ENCODE measurements at regions not wholly inside any gene's neighbourhood (a gene's known extent, or its start where the extent isn't known, plus 50 kb on each side); places are given as distances from the start of the nearest gene placed in this dataset.

GRCh38 chr7:16084370-16084769 is 337.0 kb downstream of the CRPPA start:
- H3K9me3 ChIP-seq (ENCODE audit: control insufficient read depth in 2 of 2, low read length in 2 of 2), result no peaks in the 10 kb centered on the region
- no peak for ATAC-seq (ENCODE audit: low read depth in 2 of 2)
- H3K27ac Mint-ChIP-seq, result no peak overlapping the region
- no peaks in the 10 kb centered on the region for H3K27me3 ChIP-seq (ENCODE audit: control insufficient read depth, insufficient read depth, low read length)
- no peaks in the 10 kb centered on the region for H3K4me1 ChIP-seq (ENCODE audit: control insufficient read depth, insufficient read depth, low read length, poor library complexity, severe bottlenecking)
- H3K4me3 Mint-ChIP-seq, result no peak overlapping the region
- no peak for DNase-seq
- H3K4me1 Mint-ChIP-seq, result no peaks in the 10 kb centered on the region
- H3K4me3 ChIP-seq (ENCODE audit: low read depth, low read length), result no peak overlapping the region
- no peaks in the 10 kb centered on the region for H3K36me3 Mint-ChIP-seq
- H3K9me3 Mint-ChIP-seq, result peaks cover 0 to 6% (median 0%) of the 10 kb centered on the region in 7 donors
- no peaks in the 10 kb centered on the region for H3K36me3 ChIP-seq (ENCODE audit: control insufficient read depth, insufficient read depth, low read length)
- no peak overlapping the region for H3K27ac ChIP-seq (ENCODE audit: insufficient read depth, low read length, poor library complexity, severe bottlenecking)
- H3K27me3 Mint-ChIP-seq, result no peaks in the 10 kb centered on the region

- H3K27me3 ChIP-seq (ENCODE audit: control insufficient read depth, insufficient read depth, low read length), result no peaks in the 10 kb centered on the region
- H3K4me3 Mint-ChIP-seq, result no peak overlapping the region
- H3K27me3 Mint-ChIP-seq, result no peaks in the 10 kb centered on the region
- no peak overlapping the region for H3K4me3 ChIP-seq (ENCODE audit: low read depth, low read length)
- H3K27ac Mint-ChIP-seq, result no peak overlapping the region
- no peak for DNase-seq
- H3K36me3 Mint-ChIP-seq, result no peaks in the 10 kb centered on the region
- H3K36me3 ChIP-seq (ENCODE audit: control insufficient read depth, insufficient read depth, low read length), result no peaks in the 10 kb centered on the region
- no peak for ATAC-seq (ENCODE audit: low read depth in 2 of 2)
- no peaks in the 10 kb centered on the region for H3K4me1 ChIP-seq (ENCODE audit: control insufficient read depth, insufficient read depth, low read length, poor library complexity, severe bottlenecking)
- peaks cover 0 to 6% (median 0%) of the 10 kb centered on the region in 7 donors for H3K9me3 Mint-ChIP-seq
- no peaks in the 10 kb centered on the region for H3K4me1 Mint-ChIP-seq
- no peak overlapping the region for H3K27ac ChIP-seq (ENCODE audit: insufficient read depth, low read length, poor library complexity, severe bottlenecking)
- H3K9me3 ChIP-seq (ENCODE audit: control insufficient read depth in 2 of 2, low read length in 2 of 2), result no peaks in the 10 kb centered on the region
Measured at GRCh38 chr7:16083931-16084330, 337.4 kb downstream of the CRPPA start.

GRCh38 chr7:16080131-16080530 is 341.2 kb downstream of the CRPPA start:
- H3K27ac Mint-ChIP-seq, result no peak overlapping the region
- Histone ChIP-seq H3K27me3 (ENCODE audit: control insufficient read depth, insufficient read depth, low read length) (no peaks in the 10 kb centered on the region), H3K4me3 (ENCODE audit: low read depth, low read length) (no peak overlapping the region), H3K27ac (ENCODE audit: insufficient read depth, low read length, poor library complexity, severe bottlenecking) (no peak overlapping the region), H3K4me1 (ENCODE audit: control insufficient read depth, insufficient read depth, low read length, poor library complexity, severe bottlenecking) (no peaks in the 10 kb centered on the region), H3K36me3 (ENCODE audit: control insufficient read depth, insufficient read depth, low read length) (no peaks in the 10 kb centered on the region), H3K9me3 (ENCODE audit: control insufficient read depth in 2 of 2, low read length in 2 of 2) (no peaks in the 10 kb centered on the region)
- H3K9me3 Mint-ChIP-seq, result peaks cover 0 to 3% (median 2%) of the 10 kb centered on the region in 7 donors
- ATAC-seq (ENCODE audit: low read depth in 2 of 2) (no peak), DNase-seq (no peak)
- no peak overlapping the region for H3K4me3 Mint-ChIP-seq
- no peaks in the 10 kb centered on the region for H3K27me3 Mint-ChIP-seq
- H3K4me1 Mint-ChIP-seq, result no peaks in the 10 kb centered on the region
- H3K36me3 Mint-ChIP-seq, result no peaks in the 10 kb centered on the region

- Mint-ChIP-seq H3K4me1 (no peaks in the 10 kb centered on the region), H3K4me3 (no peak overlapping the region), H3K36me3 (no peaks in the 10 kb centered on the region), H3K9me3 (peaks cover 0 to 3% (median 2%) of the 10 kb centered on the region in 7 donors), H3K27me3 (no peaks in the 10 kb centered on the region), H3K27ac (no peak overlapping the region)
- ATAC-seq (ENCODE audit: low read depth in 2 of 2) (no peak), DNase-seq (no peak)
- Histone ChIP-seq H3K27ac (ENCODE audit: insufficient read depth, low read length, poor library complexity, severe bottlenecking) (no peak overlapping the region), H3K36me3 (ENCODE audit: control insufficient read depth, insufficient read depth, low read length) (no peaks in the 10 kb centered on the region), H3K4me3 (ENCODE audit: low read depth, low read length) (no peak overlapping the region), H3K4me1 (ENCODE audit: control insufficient read depth, insufficient read depth, low read length, poor library complexity, severe bottlenecking) (no peaks in the 10 kb centered on the region), H3K27me3 (ENCODE audit: control insufficient read depth, insufficient read depth, low read length) (no peaks in the 10 kb centered on the region), H3K9me3 (ENCODE audit: control insufficient read depth in 2 of 2, low read length in 2 of 2) (no peaks in the 10 kb centered on the region)
Measured at GRCh38 chr7:16079723-16080122, 341.6 kb downstream of the CRPPA start.

- Histone ChIP-seq H3K9me3 (ENCODE audit: control insufficient read depth in 2 of 2, low read length in 2 of 2) (no peaks in the 10 kb centered on the region), H3K4me1 (ENCODE audit: control insufficient read depth, insufficient read depth, low read length, poor library complexity, severe bottlenecking) (no peaks in the 10 kb centered on the region), H3K27me3 (ENCODE audit: control insufficient read depth, insufficient read depth, low read length) (no peaks in the 10 kb centered on the region), H3K27ac (ENCODE audit: insufficient read depth, low read length, poor library complexity, severe bottlenecking) (no peak overlapping the region), H3K36me3 (ENCODE audit: control insufficient read depth, insufficient read depth, low read length) (no peaks in the 10 kb centered on the region), H3K4me3 (ENCODE audit: low read depth, low read length) (no peak overlapping the region)
- ATAC-seq (ENCODE audit: low read depth in 2 of 2) (no peak), DNase-seq (peak in 2 of 3 donors; percentile 2 to 44)
- Mint-ChIP-seq H3K9me3 (peaks cover 0 to 3% (median 1%) of the 10 kb centered on the region in 7 donors), H3K27ac (no peak overlapping the region), H3K27me3 (no peaks in the 10 kb centered on the region), H3K4me3 (no peak overlapping the region), H3K36me3 (no peaks in the 10 kb centered on the region), H3K4me1 (no peaks in the 10 kb centered on the region)
Measured at GRCh38 chr7:16078076-16078952, 343.0 kb downstream of the CRPPA start.

- H3K27me3 ChIP-seq (ENCODE audit: control insufficient read depth, insufficient read depth, low read length), result no peaks in the 10 kb centered on the region
- ATAC-seq (ENCODE audit: low read depth in 2 of 2), result no peak
- H3K4me3 Mint-ChIP-seq, result no peak overlapping the region
- DNase-seq, result peak in 2 of 3 donors; percentile 12 to 42
- H3K27me3 Mint-ChIP-seq, result no peaks in the 10 kb centered on the region
- H3K4me1 ChIP-seq (ENCODE audit: control insufficient read depth, insufficient read depth, low read length, poor library complexity, severe bottlenecking), result no peaks in the 10 kb centered on the region
- no peak overlapping the region for H3K27ac ChIP-seq (ENCODE audit: insufficient read depth, low read length, poor library complexity, severe bottlenecking)
- H3K4me3 ChIP-seq (ENCODE audit: low read depth, low read length), result no peak overlapping the region
- H3K9me3 Mint-ChIP-seq, result peaks cover 0 to 2% (median 0%) of the 10 kb centered on the region in 7 donors
- H3K4me1 Mint-ChIP-seq, result no peaks in the 10 kb centered on the region
- no peaks in the 10 kb centered on the region for H3K36me3 ChIP-seq (ENCODE audit: control insufficient read depth, insufficient read depth, low read length)
- H3K9me3 ChIP-seq (ENCODE audit: control insufficient read depth in 2 of 2, low read length in 2 of 2), result no peaks in the 10 kb centered on the region
- H3K36me3 Mint-ChIP-seq, result no peaks in the 10 kb centered on the region
- H3K27ac Mint-ChIP-seq, result no peak overlapping the region
Measured at GRCh38 chr7:16071246-16071857, 350.0 kb downstream of the CRPPA start.

GRCh38 chr7:16070806-16071205 is 350.5 kb downstream of the CRPPA start:
- H3K27me3 Mint-ChIP-seq, result no peaks in the 10 kb centered on the region
- H3K4me3 ChIP-seq (ENCODE audit: low read depth, low read length), result no peak overlapping the region
- H3K36me3 ChIP-seq (ENCODE audit: control insufficient read depth, insufficient read depth, low read length), result no peaks in the 10 kb centered on the region
- H3K9me3 Mint-ChIP-seq, result peaks cover 0 to under 1% (median 0%) of the 10 kb centered on the region in 7 donors
- no peak overlapping the region for H3K27ac Mint-ChIP-seq
- H3K36me3 Mint-ChIP-seq, result no peaks in the 10 kb centered on the region
- no peaks in the 10 kb centered on the region for H3K4me1 ChIP-seq (ENCODE audit: control insufficient read depth, insufficient read depth, low read length, poor library complexity, severe bottlenecking)
- H3K27ac ChIP-seq (ENCODE audit: insufficient read depth, low read length, poor library complexity, severe bottlenecking), result no peak overlapping the region
- H3K4me1 Mint-ChIP-seq, result no peaks in the 10 kb centered on the region
- no peak for ATAC-seq (ENCODE audit: low read depth in 2 of 2)
- H3K27me3 ChIP-seq (ENCODE audit: control insufficient read depth, insufficient read depth, low read length), result no peaks in the 10 kb centered on the region
- DNase-seq, result no peak
- H3K4me3 Mint-ChIP-seq, result no peak overlapping the region
- H3K9me3 ChIP-seq (ENCODE audit: control insufficient read depth in 2 of 2, low read length in 2 of 2), result no peaks in the 10 kb centered on the region

GRCh38 chr7:16069998-16070397 is 351.3 kb downstream of the CRPPA start:
- no peak for ATAC-seq (ENCODE audit: low read depth in 2 of 2)
- no peak for DNase-seq
- H3K4me1 Mint-ChIP-seq, result no peaks in the 10 kb centered on the region
- no peaks in the 10 kb centered on the region for H3K36me3 Mint-ChIP-seq
- H3K4me3 ChIP-seq (ENCODE audit: low read depth, low read length), result no peak overlapping the region
- no peaks in the 10 kb centered on the region for H3K9me3 ChIP-seq (ENCODE audit: control insufficient read depth in 2 of 2, low read length in 2 of 2)
- no peaks in the 10 kb centered on the region for H3K27me3 Mint-ChIP-seq
- H3K9me3 Mint-ChIP-seq, result no peaks in the 10 kb centered on the region
- H3K27ac ChIP-seq (ENCODE audit: insufficient read depth, low read length, poor library complexity, severe bottlenecking), result no peak overlapping the region
- no peak overlapping the region for H3K27ac Mint-ChIP-seq
- H3K36me3 ChIP-seq (ENCODE audit: control insufficient read depth, insufficient read depth, low read length), result no peaks in the 10 kb centered on the region
- no peaks in the 10 kb centered on the region for H3K4me1 ChIP-seq (ENCODE audit: control insufficient read depth, insufficient read depth, low read length, poor library complexity, severe bottlenecking)
- H3K27me3 ChIP-seq (ENCODE audit: control insufficient read depth, insufficient read depth, low read length), result no peaks in the 10 kb centered on the region
- H3K4me3 Mint-ChIP-seq, result no peak overlapping the region
